HG03432 (cell line): ENCODE measurements at regions not wholly inside any gene's neighbourhood (a gene's known extent, or its start where the extent isn't known, plus 50 kb on each side); places are given as distances from the start of the nearest gene placed in this dataset.

Source experiments
- ATAC-seq: cut with Tn5 transposase; IDR thresholded peaks from one replicate; pipeline ENCODE4 v1.9.1; 2021; ENCODE audit warnings: mild to moderate bottlenecking, moderate library complexity; ENCODE audit not compliant: unreplicated experiment

GRCh38 chr13:39892721-39893685, 237.5 kb downstream of the COG6 start:
- no peak for ATAC-seq

GRCh38 chr13:39893808-39894207, 238.3 kb downstream of the COG6 start:
- ATAC-seq = no peak

DNA sequence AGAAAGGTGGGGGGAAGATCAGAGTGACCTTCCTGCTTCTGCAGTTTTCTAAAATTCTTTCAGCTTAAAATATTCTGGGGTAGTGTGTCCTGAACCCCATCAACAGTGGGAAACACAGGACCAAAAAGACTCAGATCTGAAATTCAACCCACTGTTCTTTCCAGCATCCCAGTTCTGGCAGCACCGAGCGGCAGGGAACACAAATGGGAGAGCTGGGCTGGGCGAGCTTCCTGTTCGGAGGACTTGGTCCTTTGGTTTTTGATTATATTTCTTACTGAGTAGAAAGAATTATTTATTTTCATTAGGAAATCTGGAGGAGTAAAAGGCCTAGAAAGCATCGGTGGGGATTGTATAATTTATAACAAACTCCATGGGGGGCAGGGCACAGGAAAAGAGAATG, 239.1 kb downstream of the COG6 start:
- no peak for ATAC-seq

DNA sequence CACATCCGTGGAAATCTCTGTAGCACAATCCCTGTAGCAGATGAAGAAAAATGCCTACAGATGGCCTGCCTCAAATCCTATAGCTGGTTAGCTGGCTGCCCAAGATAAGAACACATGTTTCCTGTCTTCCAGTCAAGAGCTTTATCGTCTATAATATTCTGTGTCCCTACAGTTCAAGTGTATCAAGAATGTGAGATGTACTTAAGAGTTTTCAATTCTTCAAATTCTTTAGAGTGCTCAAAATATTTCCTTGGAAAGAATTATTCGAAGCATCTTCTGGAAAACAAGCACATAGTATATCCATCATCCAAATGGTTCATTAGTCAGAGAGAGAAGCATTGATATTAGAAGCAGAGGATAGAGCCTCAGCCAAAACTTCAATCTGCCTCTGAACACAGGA, 239.8 kb downstream of the COG6 start:
- no peak for ATAC-seq

- no peak for ATAC-seq
Observed at GRCh38 chr13:39897636-39898035, 242.2 kb downstream of the COG6 start.

- no peak for ATAC-seq
Observed at GRCh38 chr13:39900106-39900750, 244.8 kb downstream of the COG6 start.

- ATAC-seq = no peak
Observed at GRCh38 chr13:39904959-39905358, 249.5 kb downstream of the COG6 start.

DNA sequence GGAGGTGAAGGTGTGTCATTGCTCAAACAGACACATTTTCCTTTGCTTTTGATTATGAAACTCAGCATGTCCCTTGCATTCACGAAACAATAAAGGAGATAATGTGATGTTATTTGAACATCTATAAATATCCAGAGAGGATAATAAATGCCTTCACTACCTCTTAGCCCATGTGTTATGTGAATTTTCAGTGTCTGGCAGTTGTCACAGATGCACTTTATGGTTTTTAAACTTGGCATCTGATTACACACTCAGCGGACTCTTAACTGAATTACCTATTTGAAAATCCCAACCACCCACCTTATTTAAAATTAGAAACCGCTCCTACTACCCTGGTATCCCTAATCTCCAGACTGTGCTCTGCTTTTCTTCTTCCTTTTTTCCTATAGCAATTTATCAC, 254.2 kb downstream of the COG6 start:
- no peak for ATAC-seq

DNA sequence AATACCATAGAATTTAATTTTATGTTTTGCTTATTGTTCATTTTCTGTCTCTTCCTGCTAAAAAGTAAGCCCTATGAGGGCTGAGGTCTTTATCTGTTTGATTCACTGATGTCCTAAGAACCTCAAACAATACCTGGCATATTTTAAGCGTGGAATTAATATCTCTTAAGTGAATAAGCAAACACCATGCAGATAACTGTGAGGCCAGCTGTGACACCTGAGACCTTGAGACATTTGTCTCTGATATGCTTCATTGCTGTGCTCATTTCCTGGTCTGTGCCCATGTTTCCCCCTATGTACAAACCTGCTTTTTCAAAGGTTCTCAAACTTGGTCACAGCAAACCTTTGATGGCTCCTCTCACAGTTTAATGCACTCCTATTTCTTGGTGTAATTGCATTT, 254.6 kb downstream of the COG6 start:
- no peak for ATAC-seq

GRCh38 chr13:39910833-39911232, 255.4 kb downstream of the COG6 start:
- no peak for ATAC-seq

GRCh38 chr13:39913339-39913738, 257.9 kb downstream of the COG6 start:
- ATAC-seq = no peak

DNA sequence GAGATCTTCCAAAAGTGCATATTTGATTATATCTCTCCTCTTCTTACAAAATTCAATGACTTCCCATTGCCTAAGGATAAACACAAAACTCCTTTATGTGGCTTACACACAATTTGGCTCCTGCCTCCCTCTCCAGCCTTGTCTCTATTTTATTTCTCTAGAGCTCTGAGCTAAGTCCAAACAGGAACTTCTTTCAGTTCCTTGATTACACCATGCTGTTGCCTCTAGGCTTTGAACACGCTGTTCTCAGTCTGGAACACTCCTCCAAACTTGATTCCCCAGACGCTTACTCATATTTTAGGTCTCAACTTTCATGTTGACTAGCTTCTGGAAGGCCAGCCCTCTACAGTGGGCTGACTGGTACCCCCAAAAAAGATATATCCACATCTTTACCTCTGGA, 258.5 kb downstream of the COG6 start:
- no peak for ATAC-seq

GRCh38 chr13:39915418-39915817, 260.0 kb downstream of the COG6 start:
- no peak for ATAC-seq

- ATAC-seq = no peak
Observed at GRCh38 chr13:39916330-39916729, 260.9 kb downstream of the COG6 start.

- no peak for ATAC-seq
Observed at GRCh38 chr13:39918620-39919236, 263.3 kb downstream of the COG6 start.

DNA sequence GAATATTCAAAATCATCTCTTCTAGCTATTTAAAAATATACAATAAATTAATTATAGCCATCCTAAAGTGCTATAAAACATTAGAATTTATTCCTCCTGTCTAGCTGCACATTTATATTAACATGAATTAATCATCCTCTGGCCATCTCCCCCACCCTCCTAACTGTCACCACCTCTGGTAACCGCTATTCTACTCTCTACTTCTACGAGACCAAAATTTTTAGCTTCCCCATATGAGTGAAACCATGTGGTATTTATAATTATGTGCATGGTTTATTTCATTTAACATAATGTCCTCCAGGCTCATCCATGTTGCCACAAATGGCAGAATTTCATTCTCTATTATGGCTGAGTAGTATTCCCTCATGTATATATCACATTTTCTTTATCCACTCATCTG, 265.2 kb downstream of the COG6 start:
- ATAC-seq = no peak

DNA sequence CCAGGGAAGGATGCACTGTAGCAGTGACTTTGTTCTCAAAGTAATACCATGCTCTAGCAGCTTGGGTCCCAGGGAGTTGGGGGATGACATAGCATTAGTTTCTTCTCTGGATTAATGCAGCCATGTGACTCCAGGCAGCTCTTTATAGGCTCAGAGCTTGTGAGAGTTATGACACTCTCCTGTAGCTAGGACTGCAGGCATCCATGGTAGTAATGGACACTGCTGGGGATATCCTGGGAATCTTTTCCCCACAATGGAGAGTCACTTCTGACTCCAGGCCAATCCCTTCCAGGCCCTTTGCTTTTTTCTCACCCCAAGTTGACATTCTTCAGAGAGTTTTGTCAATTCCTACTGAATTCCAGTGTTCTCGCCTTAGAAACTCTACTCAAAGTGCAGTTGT, 270.9 kb downstream of the COG6 start:
- ATAC-seq = no peak

GRCh38 chr13:39928261-39928660, 272.8 kb downstream of the COG6 start:
- ATAC-seq = no peak

- ATAC-seq = no peak
Observed at GRCh38 chr13:39929583-39929982, 274.1 kb downstream of the COG6 start.

GRCh38 chr13:39930060-39930459, 274.6 kb downstream of the COG6 start:
- no peak for ATAC-seq

DNA sequence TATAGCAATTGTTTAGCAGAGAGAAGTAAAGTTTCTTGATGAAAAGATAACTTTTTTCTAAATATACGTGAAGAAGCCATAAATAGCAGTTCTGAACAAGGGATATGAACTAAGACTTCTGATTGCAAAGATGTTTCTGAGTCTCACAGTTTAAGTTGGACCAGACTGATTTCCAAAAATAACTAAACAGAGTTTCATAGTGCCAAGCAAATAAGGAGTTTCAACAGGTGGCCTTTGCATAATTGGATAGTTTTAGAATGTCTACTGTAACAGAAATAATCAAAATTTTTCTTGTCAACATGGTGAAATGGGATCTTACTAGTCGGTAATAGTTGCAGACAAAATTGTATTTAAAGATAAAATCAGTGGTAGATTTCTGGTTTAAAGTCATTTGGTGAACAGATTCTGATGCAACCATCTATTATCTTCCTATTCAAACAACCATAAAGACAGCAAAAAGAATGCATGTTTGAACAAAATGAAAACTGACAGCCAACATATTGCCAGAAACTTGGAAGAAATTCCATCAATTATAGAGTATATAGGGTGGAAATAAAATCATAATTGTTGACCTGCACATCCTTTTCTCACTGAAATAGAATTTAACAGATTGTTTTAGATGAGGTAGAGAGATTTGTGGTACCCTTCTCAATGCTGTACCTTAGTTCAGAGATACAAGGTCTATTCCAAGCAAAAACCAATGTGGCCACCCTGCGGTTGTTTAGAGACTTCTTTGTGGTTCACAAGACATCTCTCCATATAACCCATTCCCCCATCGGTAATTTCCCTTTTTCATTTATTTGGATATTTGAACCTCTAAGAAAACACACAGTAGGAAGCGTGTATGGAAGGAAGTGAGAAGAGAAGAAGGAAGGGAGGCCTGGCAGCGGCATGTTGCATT, 275.3 kb downstream of the COG6 start:
- ATAC-seq = peak; percentile 56
